ENCODE measurements at regions not wholly inside any gene's neighbourhood (a gene's known extent, or its start where the extent isn't known, plus 50 kb on each side); places are given as distances from the start of the nearest gene placed in this dataset.

DNA sequence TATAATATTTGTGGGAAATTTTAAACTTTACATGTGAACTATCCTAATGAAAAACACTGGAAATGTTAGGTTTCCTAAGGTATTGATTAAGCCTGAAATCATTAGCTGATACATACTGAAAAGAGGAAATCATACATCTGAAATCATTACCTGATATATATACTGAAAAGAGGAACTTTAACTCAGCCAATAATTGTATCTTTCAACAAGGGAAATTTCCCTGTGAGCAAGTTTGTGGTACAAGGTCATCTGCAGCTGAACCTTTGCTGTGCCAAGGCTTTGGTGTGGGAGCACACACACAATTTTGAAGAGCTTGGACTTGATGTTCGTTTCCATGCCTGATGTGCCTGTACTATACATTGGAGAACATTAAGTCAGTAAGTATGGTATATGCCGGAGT lies 131.9 kb upstream of the USP9X start:
- no TSS peak for BruUV-seq (replicated peaks)
- POLR2A ChIA-PET: interaction anchor here (0.5 to 1.9 kb wide), 7 partner anchors 10 to 274 kb away, joined by 3 to 5 read pairs (median 4); partner anchors contain the start of gene USP9X
- 28% methylated on average over 2 of the region's 2 CpGs for WGBS (ENCODE audit: insufficient coverage, insufficient replicate concordance, low lambda C conversion rate, missing lambda C conversion rate)
- H3K4me3 ChIP-seq: no peak overlapping the region
- H3K4me2 ChIP-seq (ENCODE audit: control insufficient read depth, insufficient read depth): peak overlapping the region; percentile 62
- SMC1A ChIA-PET (ENCODE audit: uncharacterized antibody, unreplicated experiment): interaction anchor here (0.5 to 1.5 kb wide), 8 partner anchors 17 to 409 kb away, joined by 3 to 8 read pairs (median 3); no protein-coding TSS in a partner anchor
- H4K20me1 ChIP-seq (ENCODE audit: control insufficient read depth, insufficient read depth): no peaks in the 10 kb centered on the region
- peak overlapping the region; percentile 52 for H3K27ac ChIP-seq (ENCODE audit: control insufficient read depth, insufficient read depth)
- no peaks in the 10 kb centered on the region; the same call in none of the 2 replicates for H3K4me1 ChIP-seq (ENCODE audit: control insufficient read depth, insufficient read depth, low read length)
- H3K9ac ChIP-seq (ENCODE audit: control insufficient read depth, insufficient read depth, low read length): no peak overlapping the region
- RAD21 ChIA-PET (ENCODE audit: unreplicated experiment): interaction anchor here (0.6 to 1.7 kb wide), 8 partner anchors 22 to 228 kb away, joined by 3 to 11 read pairs (median 3); partner anchors contain the start of gene USP9X
- H3K27me3 ChIP-seq (replicated peaks in 1 of 2; ENCODE audit: control insufficient read depth in 2 of 2, insufficient read depth in 2 of 2, low read length in 1 of 2): no peaks in the 10 kb centered on the region
- ATAC-seq (peak; percentile 94), FAIRE-seq (peak; percentile 75), DNase-seq (ENCODE audit: low read depth, low spot score) (peak; percentile 60)
- intact Hi-C loops (cut with micrococcal nuclease; ENCODE audit: unreplicated experiment): loop anchor here (2.0 to 5.0 kb wide), 2 partner anchors 83 to 129 kb away; no protein-coding TSS in a partner anchor
- H3K9me3 ChIP-seq (replicated peaks; ENCODE audit: control insufficient read depth, insufficient read depth, low read length): peaks cover 3% of the 10 kb centered on the region; the same call in 2 of the 3 replicates
- H2AFZ ChIP-seq (ENCODE audit: control insufficient read depth, low read depth, low read length): no peak overlapping the region
- no peaks in the 10 kb centered on the region for H3K36me3 ChIP-seq (ENCODE audit: control insufficient read depth in 2 of 2, insufficient read depth in 2 of 2, low read length in 1 of 2)
- H3K79me2 ChIP-seq (ENCODE audit: control insufficient read depth, insufficient read depth, low read length): no peaks in the 10 kb centered on the region
- CTCF ChIA-PET: interaction anchor here (1.3 to 1.7 kb wide), 3 partner anchors 76 to 167 kb away, joined by 3 to 7 read pairs (median 3); no protein-coding TSS in a partner anchor
- in situ Hi-C loops (cut with MboI): no loop called here
- TF ChIP-seq BCL11A (IDR thresholded peaks at IDR 0.05; ENCODE audit: low read depth, low read length) (peak; percentile 50; the same call in 1 of the 2 replicates), PKNOX1 (IDR thresholded peaks at IDR 0.05) (no peak), POLR2AphosphoS5 (IDR thresholded peaks at IDR 0.05; ENCODE audit: low read length) (no peak), IKZF2 (IDR thresholded peaks at IDR 0.05) (peak; percentile 69 to 77; a peak in 2 of 4 replicates), ZNF622 (IDR thresholded peaks at IDR 0.05) (no peak), CBFB (IDR thresholded peaks at IDR 0.05; ENCODE audit: low read depth) (no peak), NFXL1 (IDR thresholded peaks at IDR 0.05; ENCODE audit: borderline replicate concordance) (no peak), HDAC6 (IDR thresholded peaks at IDR 0.05; ENCODE audit: unreplicated experiment) (no peak), MYC (IDR thresholded peaks at IDR 0.05; ENCODE audit: insufficient read depth, insufficient read length, insufficient replicate concordance, low read length, severe bottlenecking) (no peak), ESRRA (IDR thresholded peaks at IDR 0.05; ENCODE audit: low read length) (no peak), CBX5 (IDR thresholded peaks at IDR 0.05; ENCODE audit: low read depth) (no peak), STAT1 (conservative IDR thresholded peaks at IDR 0.05) (no peak), TCF7 (IDR thresholded peaks at IDR 0.05; ENCODE audit: borderline replicate concordance) (no peak)
- TF ChIP-seq, protein P1, sequence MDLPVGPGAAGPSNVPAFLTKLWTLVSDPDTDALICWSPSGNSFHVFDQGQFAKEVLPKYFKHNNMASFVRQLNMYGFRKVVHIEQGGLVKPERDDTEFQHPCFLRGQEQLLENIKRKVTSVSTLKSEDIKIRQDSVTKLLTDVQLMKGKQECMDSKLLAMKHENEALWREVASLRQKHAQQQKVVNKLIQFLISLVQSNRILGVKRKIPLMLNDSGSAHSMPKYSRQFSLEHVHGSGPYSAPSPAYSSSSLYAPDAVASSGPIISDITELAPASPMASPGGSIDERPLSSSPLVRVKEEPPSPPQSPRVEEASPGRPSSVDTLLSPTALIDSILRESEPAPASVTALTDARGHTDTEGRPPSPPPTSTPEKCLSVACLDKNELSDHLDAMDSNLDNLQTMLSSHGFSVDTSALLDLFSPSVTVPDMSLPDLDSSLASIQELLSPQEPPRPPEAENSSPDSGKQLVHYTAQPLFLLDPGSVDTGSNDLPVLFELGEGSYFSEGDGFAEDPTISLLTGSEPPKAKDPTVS (IDR thresholded peaks at IDR 0.05; ENCODE audit: low read depth, low read length): no peak
- TF ChIP-seq, protein P2, sequence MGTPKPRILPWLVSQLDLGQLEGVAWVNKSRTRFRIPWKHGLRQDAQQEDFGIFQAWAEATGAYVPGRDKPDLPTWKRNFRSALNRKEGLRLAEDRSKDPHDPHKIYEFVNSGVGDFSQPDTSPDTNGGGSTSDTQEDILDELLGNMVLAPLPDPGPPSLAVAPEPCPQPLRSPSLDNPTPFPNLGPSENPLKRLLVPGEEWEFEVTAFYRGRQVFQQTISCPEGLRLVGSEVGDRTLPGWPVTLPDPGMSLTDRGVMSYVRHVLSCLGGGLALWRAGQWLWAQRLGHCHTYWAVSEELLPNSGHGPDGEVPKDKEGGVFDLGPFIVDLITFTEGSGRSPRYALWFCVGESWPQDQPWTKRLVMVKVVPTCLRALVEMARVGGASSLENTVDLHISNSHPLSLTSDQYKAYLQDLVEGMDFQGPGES (IDR thresholded peaks at IDR 0.05): no peak
- TF ChIP-seq, protein P3, sequence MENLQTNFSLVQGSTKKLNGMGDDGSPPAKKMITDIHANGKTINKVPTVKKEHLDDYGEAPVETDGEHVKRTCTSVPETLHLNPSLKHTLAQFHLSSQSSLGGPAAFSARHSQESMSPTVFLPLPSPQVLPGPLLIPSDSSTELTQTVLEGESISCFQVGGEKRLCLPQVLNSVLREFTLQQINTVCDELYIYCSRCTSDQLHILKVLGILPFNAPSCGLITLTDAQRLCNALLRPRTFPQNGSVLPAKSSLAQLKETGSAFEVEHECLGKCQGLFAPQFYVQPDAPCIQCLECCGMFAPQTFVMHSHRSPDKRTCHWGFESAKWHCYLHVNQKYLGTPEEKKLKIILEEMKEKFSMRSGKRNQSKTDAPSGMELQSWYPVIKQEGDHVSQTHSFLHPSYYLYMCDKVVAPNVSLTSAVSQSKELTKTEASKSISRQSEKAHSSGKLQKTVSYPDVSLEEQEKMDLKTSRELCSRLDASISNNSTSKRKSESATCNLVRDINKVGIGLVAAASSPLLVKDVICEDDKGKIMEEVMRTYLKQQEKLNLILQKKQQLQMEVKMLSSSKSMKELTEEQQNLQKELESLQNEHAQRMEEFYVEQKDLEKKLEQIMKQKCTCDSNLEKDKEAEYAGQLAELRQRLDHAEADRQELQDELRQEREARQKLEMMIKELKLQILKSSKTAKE (IDR thresholded peaks at IDR 0.05; ENCODE audit: low read depth, poor library complexity, severe bottlenecking): no peak
- TF ChIP-seq, protein P4, sequence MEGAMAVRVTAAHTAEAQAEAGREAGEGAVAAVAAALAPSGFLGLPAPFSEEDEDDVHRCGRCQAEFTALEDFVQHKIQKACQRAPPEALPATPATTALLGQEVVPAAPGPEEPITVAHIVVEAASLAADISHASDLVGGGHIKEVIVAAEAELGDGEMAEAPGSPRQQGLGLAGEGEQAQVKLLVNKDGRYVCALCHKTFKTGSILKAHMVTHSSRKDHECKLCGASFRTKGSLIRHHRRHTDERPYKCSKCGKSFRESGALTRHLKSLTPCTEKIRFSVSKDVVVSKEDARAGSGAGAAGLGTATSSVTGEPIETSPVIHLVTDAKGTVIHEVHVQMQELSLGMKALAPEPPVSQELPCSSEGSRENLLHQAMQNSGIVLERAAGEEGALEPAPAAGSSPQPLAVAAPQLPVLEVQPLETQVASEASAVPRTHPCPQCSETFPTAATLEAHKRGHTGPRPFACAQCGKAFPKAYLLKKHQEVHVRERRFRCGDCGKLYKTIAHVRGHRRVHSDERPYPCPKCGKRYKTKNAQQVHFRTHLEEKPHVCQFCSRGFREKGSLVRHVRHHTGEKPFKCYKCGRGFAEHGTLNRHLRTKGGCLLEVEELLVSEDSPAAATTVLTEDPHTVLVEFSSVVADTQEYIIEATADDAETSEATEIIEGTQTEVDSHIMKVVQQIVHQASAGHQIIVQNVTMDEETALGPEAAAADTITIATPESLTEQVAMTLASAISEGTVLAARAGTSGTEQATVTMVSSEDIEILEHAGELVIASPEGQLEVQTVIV (IDR thresholded peaks at IDR 0.05; ENCODE audit: borderline replicate concordance, partially characterized antibody): no peak
